K562 (cell line): ENCODE measurements at regions not wholly inside any gene's neighbourhood (a gene's known extent, or its start where the extent isn't known, plus 50 kb on each side); places are given as distances from the start of the nearest gene placed in this dataset.

Experiments used
- ATAC-seq: fragments of 200-7000 bp; cut with Tn5 transposase; 3 replicates; pipeline ENCODE4 v1.9.1; 2020; ENCODE audit warnings: moderate library complexity
- BruUV-seq: library from RNA; stranded (reverse); fragments of 400-500 nt; replicated peaks from 2 replicates; lab custom pipeline; 2021; lab: Mats Ljungman, UMichigan
- CTCF ChIA-PET: fragments of 300-600 bp; formaldehyde crosslinking; extraction: SDS; loops from one replicate; lab custom pipeline; 2021; ENCODE audit warnings: low intra/inter-chr PET ratio; lab: Yijun Ruan, JAX
- POLR2A ChIA-PET: fragments of 300-600, 350-650 bp; sonication (Branson Sonifier 250); formaldehyde crosslinking; extraction: SDS; loops from one replicate; lab custom pipeline; 2021; ENCODE audit warnings: antibody characterized with exemption, inconsistent platforms; lab: Yijun Ruan, JAX
- DNase-seq, 4 experiments: peaks; one replicate each; pipeline versions ENCODE4 v3.0.0 to v3.0.0-alpha.2; 2011 to 2018; ENCODE audit warnings: low spot score in 3 of 4, mixed read lengths in 3 of 4; ENCODE audit errors: extremely low read depth in 1 of 4
- FAIRE-seq: peaks from 2 replicates; lab custom pipeline; 2011; peaks lifted over from hg19 to GRCh38; lab: Jason Lieb, UNC
- H2AFZ ChIP-seq: 2 replicates; pipeline ENCODE4 v1.6.0; 2011; ENCODE audit warnings: low read depth, low read length, control low read depth, inconsistent platforms
- H3K27ac ChIP-seq: fragments of 200-600 bp; 3 replicates; pipeline ENCODE4 v1.8.0; 2011; ENCODE audit warnings: low read depth, mild to moderate bottlenecking, control low read depth, inconsistent platforms, low read length, moderate library complexity, mixed read lengths; ENCODE audit errors: extremely low read depth
- H3K27me3 ChIP-seq, 2 experiments: fragments of 300-600 bp in 1 of 2; 2 replicates in 1 of 2; 3 replicates in 1 of 2; pipeline versions ENCODE4 v1.6.0 to v1.8.0; 2011; ENCODE audit warnings: inconsistent platforms in 2 of 2, low read length in 2 of 2, mild to moderate bottlenecking in 1 of 2, mixed read lengths in 1 of 2, moderate library complexity in 1 of 2; ENCODE audit not compliant: control insufficient read depth in 2 of 2, insufficient read depth in 2 of 2
- H3K36me3 ChIP-seq: fragments of 300-600 bp; 3 replicates; pipeline ENCODE4 v1.8.0; 2011; ENCODE audit warnings: mild to moderate bottlenecking, low read length, inconsistent platforms; ENCODE audit not compliant: control insufficient read depth, insufficient read depth
- H3K4me1 ChIP-seq, 2 experiments: fragments of 200-600 bp in 1 of 2; replicated peaks in 1 of 2; 2 replicates in 1 of 2; 3 replicates in 1 of 2; pipeline versions ENCODE4 v1.5.1 to v1.8.0; 2011; ENCODE audit warnings: inconsistent platforms in 2 of 2, low read length in 2 of 2, mild to moderate bottlenecking in 1 of 2, mixed read lengths in 1 of 2, moderate library complexity in 1 of 2; ENCODE audit not compliant: control insufficient read depth in 2 of 2, insufficient read depth in 2 of 2
- H3K4me2 ChIP-seq: 2 replicates; pipeline ENCODE4 v1.6.1; 2011; ENCODE audit warnings: low read length, control low read depth, inconsistent platforms, mixed read lengths; ENCODE audit not compliant: insufficient read depth
- H3K4me3 ChIP-seq: fragments of 200-600 bp; sonication (generic), shearing (Covaris generic); 2 replicates; pipeline ENCODE4 v1.5.1; 2016; ENCODE audit warnings: control low read depth, inconsistent platforms
- H3K79me2 ChIP-seq: fragments of 200-600 bp; 3 replicates; pipeline ENCODE4 v1.8.0; 2011; ENCODE audit warnings: low read length, inconsistent platforms; ENCODE audit not compliant: control insufficient read depth, insufficient read depth
- H3K9ac ChIP-seq, 2 experiments: 2 replicates each; pipeline versions ENCODE4 v1.6.0 to v1.6.1; 2011; ENCODE audit warnings: low read depth in 2 of 2, low read length in 2 of 2, control low read depth in 1 of 2, inconsistent platforms in 1 of 2, mild to moderate bottlenecking in 1 of 2, mixed read lengths in 1 of 2; ENCODE audit not compliant: insufficient read depth in 1 of 2
- H3K9me1 ChIP-seq: one replicate; pipeline ENCODE4 v1.6.0; 2011; ENCODE audit warnings: inconsistent platforms, mild to moderate bottlenecking, low read length, moderate library complexity; ENCODE audit not compliant: control insufficient read depth, insufficient read depth
- H3K9me3 ChIP-seq: replicated peaks from 2 replicates; pipeline ENCODE4 v1.5.1; 2011; ENCODE audit warnings: low read depth, low read length, inconsistent platforms; ENCODE audit not compliant: control insufficient read depth, insufficient read depth
- H4K20me1 ChIP-seq: replicated peaks from 2 replicates; pipeline ENCODE4 v1.6.1; 2011; ENCODE audit warnings: low read length, inconsistent platforms, mixed read lengths; ENCODE audit not compliant: control insufficient read depth, insufficient read depth
- C11orf30 ChIP-seq: fragments of 450-650 bp; IDR thresholded peaks from 2 replicates; pipeline ENCODE4 v1.6.1; 2016; ENCODE audit warnings: low read depth, mild to moderate bottlenecking
- CBX5 ChIP-seq: IDR thresholded peaks from 2 replicates; pipeline ENCODE4 v1.6.1; 2014; ENCODE audit warnings: low read depth, borderline replicate concordance
- ELF4 ChIP-seq: fragments of 450-650 bp; formaldehyde crosslinking; IDR thresholded peaks from 2 replicates; pipeline ENCODE4 v1.4.0; 2022; ENCODE audit warnings: missing genetic modification characterization
- ESRRB ChIP-seq: fragments of 250-450 bp; sonication (Bioruptor Pico); IDR thresholded peaks from 2 replicates; pipeline ENCODE4 v1.5.0; 2020; ENCODE audit warnings: mild to moderate bottlenecking, moderate library complexity, borderline replicate concordance
- GATAD2B ChIP-seq: fragments of 450-650 bp; IDR thresholded peaks from 2 replicates; pipeline ENCODE4 v1.6.1; 2017; ENCODE audit warnings: mild to moderate bottlenecking, borderline replicate concordance
- KLF1 ChIP-seq: fragments of 450-650 bp; IDR thresholded peaks from 2 replicates; pipeline ENCODE4 v1.6.1; 2016; ENCODE audit warnings: missing genetic modification characterization, missing compliant biosample characterization
- PCBP1 ChIP-seq: fragments of 200-400 bp; formaldehyde crosslinking; IDR thresholded peaks from 2 replicates; pipeline ENCODE4 v1.6.1; 2018; ENCODE audit warnings: mild to moderate bottlenecking, low read depth, low read length; ENCODE audit not compliant: poor library complexity, severe bottlenecking
- TAF1 ChIP-seq: IDR thresholded peaks from 2 replicates; pipeline ENCODE4 v1.6.1; 2011; ENCODE audit warnings: mild to moderate bottlenecking, low read length, moderate library complexity; ENCODE audit not compliant: insufficient read depth, control insufficient read depth, severe bottlenecking; ENCODE audit errors: extremely low read depth
- ZNF644 ChIP-seq: fragments of 200-800 bp; sonication (Bioruptor generic); IDR thresholded peaks from 2 replicates; pipeline ENCODE4 v1.6.1; 2016; ENCODE audit warnings: low read depth, missing genetic modification characterization, missing compliant biosample characterization
- WGBS: fragments of 100-300 bp; shearing (Covaris generic); methylation state at CpG from one replicate; pipeline ENCODE4 v1.1.6; 2016; ENCODE audit warnings: low coverage, mixed read lengths; ENCODE audit not compliant: insufficient coverage; ENCODE audit errors: missing lambda C conversion rate; 5-methylcytosine and 5-hydroxymethylcytosine counted together
- in situ Hi-C: fragments of 300-500 bp; cut with MboI; formaldehyde crosslinking; loops from 4 replicates; pipeline ENCODE4 v1.15.0; 2018; ENCODE audit warnings: inconsistent platforms, mixed read lengths
- intact Hi-C: fragments of 100-400 bp; cut with micrococcal nuclease; formaldehyde crosslinking; loops from 2 replicates; pipeline ENCODE4 v1.14.2; 2022

GRCh38 chr22:47393191-47393590 lies 630.7 kb downstream of the TBC1D22A start:
- Histone ChIP-seq H3K4me3 (no peak overlapping the region), H3K9me3 (no peaks in the 10 kb centered on the region), H3K36me3 (no peaks in the 10 kb centered on the region), H4K20me1 (no peaks in the 10 kb centered on the region), H3K4me2 (no peak overlapping the region), H3K27me3 (peaks cover 3 to 24% of the 10 kb centered on the region in 2 experiments; a peak in 2 of 5 replicates), H3K79me2 (no peaks in the 10 kb centered on the region), H3K4me1 (no peaks in the 10 kb centered on the region), H3K9ac (no peak overlapping the region), H2AFZ (no peak overlapping the region), H3K27ac (no peak overlapping the region), H3K9me1 (no peaks in the 10 kb centered on the region)
- CTCF ChIA-PET: no interaction called here
- POLR2A ChIA-PET: no interaction called here
- no TSS peak for BruUV-seq
- DNase-seq (no peak), ATAC-seq (no peak), FAIRE-seq (no peak)
- intact Hi-C loops (no loop called here), in situ Hi-C loops (no loop called here)
- TF ChIP-seq KLF1 (no peak), C11orf30 (no peak)
- 0% methylated on average over 8 of the region's 9 CpGs for WGBS

DNA sequence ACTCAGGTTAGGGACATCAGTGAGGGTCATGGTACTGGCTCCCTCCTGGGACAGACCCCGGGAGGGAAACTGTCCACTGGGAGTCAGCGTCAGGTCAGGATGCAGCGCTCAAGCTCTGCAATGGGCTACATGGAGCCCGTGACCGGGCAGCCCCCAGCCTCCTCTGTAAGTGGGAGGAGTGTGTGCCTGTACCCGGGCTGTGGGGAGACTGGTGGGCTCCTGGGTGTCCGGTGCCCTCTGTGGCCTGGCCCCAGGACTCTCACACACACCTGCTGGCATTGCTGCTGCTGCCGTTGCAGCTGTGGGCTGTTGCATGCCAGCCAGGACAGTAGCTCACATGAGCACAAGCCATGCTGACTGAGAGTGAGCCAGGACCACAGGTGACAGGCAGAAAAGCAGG lies 630.3 kb downstream of the TBC1D22A start:
- no peaks in the 10 kb centered on the region for H4K20me1 ChIP-seq
- FAIRE-seq: no peak
- DNase-seq: no peak
- H3K4me3 ChIP-seq: no peak overlapping the region
- no peaks in the 10 kb centered on the region for H3K4me1 ChIP-seq
- in situ Hi-C loops (no loop called here), intact Hi-C loops (no loop called here)
- no peak overlapping the region for H3K27ac ChIP-seq
- TF ChIP-seq CBX5 (no peak), ZNF644 (tag) (no peak), PCBP1 (no peak), ESRRB (CRISPR knock-in tag) (no peak), ELF4 (CRISPR knock-in tag) (no peak), GATAD2B (no peak), TAF1 (no peak)
- ChIA-PET CTCF (no interaction called here), POLR2A (no interaction called here)
- no peak for ATAC-seq
- no TSS peak for BruUV-seq
- no peaks in the 10 kb centered on the region for H3K9me3 ChIP-seq
- WGBS: 8% methylated on average over 4 of the region's 8 CpGs
- H3K9me1 ChIP-seq: no peaks in the 10 kb centered on the region
- H3K4me2 ChIP-seq: no peak overlapping the region
- no peaks in the 10 kb centered on the region for H3K36me3 ChIP-seq
- no peak overlapping the region for H3K9ac ChIP-seq
- H2AFZ ChIP-seq: no peak overlapping the region
- H3K79me2 ChIP-seq: no peaks in the 10 kb centered on the region
- H3K27me3 ChIP-seq: peaks cover 3 to 23% of the 10 kb centered on the region in 2 experiments; a peak in 2 of 5 replicates
